ENCODE measurements at regions not wholly inside any gene's neighbourhood (a gene's known extent, or its start where the extent isn't known, plus 50 kb on each side); places are given as distances from the start of the nearest gene placed in this dataset.

GRCh38 chr20:11697646-11698045 is 220.0 kb upstream of the BTBD3 start:
- Histone ChIP-seq H3K4me1 (ENCODE audit: control insufficient read depth in 1 of 2, insufficient read depth in 2 of 2, low read length in 2 of 2) (no peaks in the 10 kb centered on the region), H3K9ac (ENCODE audit: low read length) (no peak overlapping the region), H3K79me2 (ENCODE audit: insufficient read depth, low read length) (no peaks in the 10 kb centered on the region), H3K4me3 (replicated peaks in 1 of 2; ENCODE audit: low read depth in 1 of 2, low read length in 2 of 2) (no peak overlapping the region), H2AFZ (ENCODE audit: low read depth, low read length, poor library complexity, severe bottlenecking) (no peak overlapping the region), H3K9me2 (ENCODE audit: insufficient read depth) (no peaks in the 10 kb centered on the region), H3K36me3 (ENCODE audit: control insufficient read depth in 1 of 2, insufficient read depth in 2 of 2, low read length in 2 of 2) (no peaks in the 10 kb centered on the region), H4K20me1 (ENCODE audit: insufficient read depth) (no peaks in the 10 kb centered on the region), H3K27me3 (ENCODE audit: insufficient read depth, low read length) (no peaks in the 10 kb centered on the region), H3K27ac (ENCODE audit: low read depth, low read length) (no peak overlapping the region), H3K4me2 (ENCODE audit: low read length) (no peak overlapping the region), H3K9me3 (ENCODE audit: control insufficient read depth in 1 of 2, insufficient read depth in 1 of 2, low read depth in 1 of 2, low read length in 2 of 2) (no peaks in the 10 kb centered on the region)
- no peak for DNase-seq (ENCODE audit: low read depth, low spot score)
- TF ChIP-seq CEBPB (IDR thresholded peaks at IDR 0.05; ENCODE audit: low read depth) (no peak), ATF3 (IDR thresholded peaks at IDR 0.05) (no peak), ZNF274 (IDR thresholded peaks at IDR 0.05; ENCODE audit: low read depth, low read length) (no peak), SIN3A (IDR thresholded peaks at IDR 0.05; ENCODE audit: low read depth) (no peak), EGR1 (IDR thresholded peaks at IDR 0.05; ENCODE audit: low read depth) (no peak), CTCF (IDR thresholded peaks at IDR 0.05 in 2 of 3, conservative IDR thresholded peaks at IDR 0.05 in 1 of 3; ENCODE audit: borderline replicate concordance in 1 of 3, insufficient read depth in 1 of 3, low read depth in 2 of 3, low read length in 2 of 3) (no peak), RAD21 (IDR thresholded peaks at IDR 0.05; ENCODE audit: low read depth) (no peak), EZH2 (IDR thresholded peaks at IDR 0.05) (no peak), SP1 (IDR thresholded peaks at IDR 0.05; ENCODE audit: low read depth) (no peak), ZBTB33 (IDR thresholded peaks at IDR 0.05; ENCODE audit: extremely low read depth, insufficient replicate concordance, low read length) (no peak), TCF7L2 (IDR thresholded peaks at IDR 0.05; ENCODE audit: borderline replicate concordance, extremely low read depth, insufficient read depth, insufficient read length) (no peak), YY1 (IDR thresholded peaks at IDR 0.05; ENCODE audit: extremely low read depth, insufficient replicate concordance, low read depth, low read length) (no peak), SRF (IDR thresholded peaks at IDR 0.05; ENCODE audit: low read depth) (no peak), MAX (IDR thresholded peaks at IDR 0.05) (no peak), REST (IDR thresholded peaks at IDR 0.05; ENCODE audit: low read depth) (no peak), CBX3 (IDR thresholded peaks at IDR 0.05; ENCODE audit: low read depth) (no peak)
- CTCF ChIA-PET, result no interaction called here
- no peak for ATAC-seq
- no TSS peak for BruUV-seq (replicated peaks)
- POLR2A ChIA-PET, result no interaction called here
- intact Hi-C loops (cut with micrococcal nuclease), result no loop called here
- RAD21 ChIA-PET (ENCODE audit: low non-redundant PET in 1 of 2, low total read pairs in 2 of 2, uncharacterized antibody in 2 of 2, unreplicated experiment in 2 of 2), result no interaction called here
